Endothelial cell of umbilical vein (primary cell): ENCODE measurements at regions not wholly inside any gene's neighbourhood (a gene's known extent, or its start where the extent isn't known, plus 50 kb on each side); places are given as distances from the start of the nearest gene placed in this dataset.

Source experiments
- CTCF ChIP-seq, 2 donors: IDR thresholded peaks; 1 replicate in 1 of 2; 2 replicates in 1 of 2; pipeline ENCODE4 v1.5.1; 2011; ENCODE audit warnings: low read length in 2 of 2, mild to moderate bottlenecking in 2 of 2, moderate library complexity in 2 of 2, control low read depth in 1 of 2, inconsistent platforms in 1 of 2, low read depth in 1 of 2; ENCODE audit not compliant: insufficient read depth in 1 of 2; ENCODE audit errors: extremely low read depth in 1 of 2
- EZH2 ChIP-seq: IDR thresholded peaks from 2 replicates; pipeline ENCODE4 v1.6.1; 2012; ENCODE audit warnings: borderline replicate concordance, low read depth, mild to moderate bottlenecking, moderate library complexity, low read length, inconsistent platforms; ENCODE audit not compliant: severe bottlenecking
- FOS ChIP-seq: IDR thresholded peaks from 2 replicates; pipeline ENCODE4 v1.6.1; 2011; ENCODE audit warnings: mild to moderate bottlenecking, low read length, moderate library complexity, borderline replicate concordance; ENCODE audit not compliant: insufficient read depth
- GATA2 ChIP-seq: IDR thresholded peaks from 2 replicates; pipeline ENCODE4 v1.7.0; 2011; ENCODE audit warnings: low read depth, mild to moderate bottlenecking, moderate library complexity, mixed read lengths, low read length; ENCODE audit not compliant: insufficient read length, insufficient read depth
- JUN ChIP-seq: IDR thresholded peaks from 2 replicates; pipeline ENCODE4 v1.6.1; 2011; ENCODE audit warnings: borderline replicate concordance, low read depth; ENCODE audit not compliant: insufficient read length, insufficient read depth
- MYC ChIP-seq: IDR thresholded peaks from one replicate; pipeline ENCODE4 v1.6.1; 2011; ENCODE audit warnings: mild to moderate bottlenecking, low read depth, low read length
- POLR2A ChIP-seq: IDR thresholded peaks from 2 replicates; pipeline ENCODE4 v1.6.1; 2012; ENCODE audit warnings: low read depth, mild to moderate bottlenecking, control low read depth, low read length
- POLR2AphosphoS5 ChIP-seq: IDR thresholded peaks from 2 replicates; pipeline ENCODE4 v1.6.1; 2012; ENCODE audit warnings: low read depth, mild to moderate bottlenecking, control low read depth, low read length, moderate library complexity; ENCODE audit not compliant: insufficient read depth

- TF ChIP-seq CTCF (IDR thresholded peaks at IDR 0.05; ENCODE audit: extremely low read depth in 1 of 2, insufficient read depth in 1 of 2, low read depth in 1 of 2, low read length in 2 of 2), result no peak
- no peak for TF ChIP-seq EZH2
- TF ChIP-seq POLR2A, result no peak
- TF ChIP-seq POLR2AphosphoS5, result no peak
- no peak for TF ChIP-seq MYC
- TF ChIP-seq FOS, result no peak
- no peak for TF ChIP-seq GATA2
- TF ChIP-seq JUN, result no peak
These were observed 202.9 kb downstream of the PTEN start for GRCh38 chr10:88066319-88066718.
